IMR-90 (cell line): ENCODE measurements at regions not wholly inside any gene's neighbourhood (a gene's known extent, or its start where the extent isn't known, plus 50 kb on each side); places are given as distances from the start of the nearest gene placed in this dataset.

Source experiments
- CEBPB ChIP-seq: IDR thresholded peaks from 2 replicates; pipeline ENCODE4 v1.6.1; 2012; ENCODE audit warnings: low read depth, low read length, improper control_type of control experiment
- CHD1 ChIP-seq: IDR thresholded peaks from 2 replicates; pipeline ENCODE4 v1.6.1; 2012; ENCODE audit warnings: low read depth, low read length, improper control_type of control experiment
- FOS ChIP-seq: fragments of 150-350 bp; IDR thresholded peaks from 2 replicates; pipeline ENCODE4 v1.6.1; 2016; ENCODE audit warnings: low read depth, low read length
- MXI1 ChIP-seq: IDR thresholded peaks from 2 replicates; pipeline ENCODE4 v1.6.1; 2012; ENCODE audit warnings: low read depth, mild to moderate bottlenecking, low read length, moderate library complexity, borderline replicate concordance
- POLR2A ChIP-seq: IDR thresholded peaks from 2 replicates; pipeline ENCODE4 v1.6.1; 2012; ENCODE audit warnings: mild to moderate bottlenecking, low read depth, low read length
- RAD21 ChIP-seq: IDR thresholded peaks from 2 replicates; pipeline ENCODE4 v1.6.1; 2012; ENCODE audit warnings: low read length, improper control_type of control experiment
- RCOR1 ChIP-seq: IDR thresholded peaks from 2 replicates; pipeline ENCODE4 v1.6.1; 2012; ENCODE audit warnings: mild to moderate bottlenecking, low read length, improper control_type of control experiment; ENCODE audit not compliant: insufficient replicate concordance
- RFX5 ChIP-seq: IDR thresholded peaks from 2 replicates; pipeline ENCODE4 v1.8.0; 2012; ENCODE audit warnings: low read depth, mild to moderate bottlenecking, low read length, moderate library complexity
- SMC3 ChIP-seq: fragments of 150-350 bp; IDR thresholded peaks from 2 replicates; pipeline ENCODE4 v1.6.1; 2016; ENCODE audit warnings: low read depth, mild to moderate bottlenecking, antibody characterized with exemption, low read length, moderate library complexity
- TF ChIP-seq, protein P1 (sequence below): conservative IDR thresholded peaks from 2 replicates; pipeline ENCODE4 v1.5.1; 2012; ENCODE audit warnings: mild to moderate bottlenecking, low read depth, low read length, improper control_type of control experiment
- TF ChIP-seq, protein P2 (sequence below): fragments of 150-350 bp; IDR thresholded peaks from 2 replicates; pipeline ENCODE4 v1.6.1; 2017; ENCODE audit warnings: mild to moderate bottlenecking, antibody characterized with exemption, low read length, low read depth

DNA sequence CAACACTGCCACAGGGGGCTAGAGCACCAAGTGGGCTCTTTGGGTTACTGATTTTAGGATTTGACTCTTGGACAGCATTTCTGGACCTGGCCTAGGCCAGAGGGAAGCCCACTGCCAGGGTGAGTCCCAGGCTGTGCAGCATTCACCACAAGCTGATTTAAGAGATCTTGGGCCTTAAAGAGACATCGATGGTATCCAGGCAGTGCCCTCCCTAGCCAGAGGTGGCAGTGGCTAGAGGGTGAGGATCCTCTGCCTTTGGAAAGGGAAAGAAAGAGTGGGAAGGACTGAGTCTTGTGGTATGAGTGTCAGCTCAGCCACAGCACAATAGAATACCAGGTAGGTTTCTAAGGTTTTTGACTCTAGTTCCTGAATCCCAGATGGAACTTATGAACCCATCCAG is 613.9 kb downstream of the FAT4 start:
- TF ChIP-seq, protein P1, sequence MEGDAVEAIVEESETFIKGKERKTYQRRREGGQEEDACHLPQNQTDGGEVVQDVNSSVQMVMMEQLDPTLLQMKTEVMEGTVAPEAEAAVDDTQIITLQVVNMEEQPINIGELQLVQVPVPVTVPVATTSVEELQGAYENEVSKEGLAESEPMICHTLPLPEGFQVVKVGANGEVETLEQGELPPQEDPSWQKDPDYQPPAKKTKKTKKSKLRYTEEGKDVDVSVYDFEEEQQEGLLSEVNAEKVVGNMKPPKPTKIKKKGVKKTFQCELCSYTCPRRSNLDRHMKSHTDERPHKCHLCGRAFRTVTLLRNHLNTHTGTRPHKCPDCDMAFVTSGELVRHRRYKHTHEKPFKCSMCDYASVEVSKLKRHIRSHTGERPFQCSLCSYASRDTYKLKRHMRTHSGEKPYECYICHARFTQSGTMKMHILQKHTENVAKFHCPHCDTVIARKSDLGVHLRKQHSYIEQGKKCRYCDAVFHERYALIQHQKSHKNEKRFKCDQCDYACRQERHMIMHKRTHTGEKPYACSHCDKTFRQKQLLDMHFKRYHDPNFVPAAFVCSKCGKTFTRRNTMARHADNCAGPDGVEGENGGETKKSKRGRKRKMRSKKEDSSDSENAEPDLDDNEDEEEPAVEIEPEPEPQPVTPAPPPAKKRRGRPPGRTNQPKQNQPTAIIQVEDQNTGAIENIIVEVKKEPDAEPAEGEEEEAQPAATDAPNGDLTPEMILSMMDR = no peak
- no peak for TF ChIP-seq FOS
- no peak for TF ChIP-seq RAD21
- no peak for TF ChIP-seq CHD1
- no peak for TF ChIP-seq RCOR1
- no peak for TF ChIP-seq SMC3
- TF ChIP-seq, protein P2, sequence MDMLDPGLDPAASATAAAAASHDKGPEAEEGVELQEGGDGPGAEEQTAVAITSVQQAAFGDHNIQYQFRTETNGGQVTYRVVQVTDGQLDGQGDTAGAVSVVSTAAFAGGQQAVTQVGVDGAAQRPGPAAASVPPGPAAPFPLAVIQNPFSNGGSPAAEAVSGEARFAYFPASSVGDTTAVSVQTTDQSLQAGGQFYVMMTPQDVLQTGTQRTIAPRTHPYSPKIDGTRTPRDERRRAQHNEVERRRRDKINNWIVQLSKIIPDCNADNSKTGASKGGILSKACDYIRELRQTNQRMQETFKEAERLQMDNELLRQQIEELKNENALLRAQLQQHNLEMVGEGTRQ = no peak
- TF ChIP-seq POLR2A = no peak
- TF ChIP-seq RFX5 = no peak
- no peak for TF ChIP-seq MXI1
- TF ChIP-seq CEBPB = no peak
